HG02610 (cell line): ENCODE measurements at regions not wholly inside any gene's neighbourhood (a gene's known extent, or its start where the extent isn't known, plus 50 kb on each side); places are given as distances from the start of the nearest gene placed in this dataset.
"Not testable (repeated sequence)": the region's sequence is repeated elsewhere in the genome, so short reads cannot be mapped to it uniquely, and the experiment has no call there.

Experiments used
- ATAC-seq: cut with Tn5 transposase; IDR thresholded peaks from one replicate; pipeline ENCODE4 v1.9.1; 2021; ENCODE audit warnings: mild to moderate bottlenecking, moderate library complexity; ENCODE audit not compliant: unreplicated experiment

DNA sequence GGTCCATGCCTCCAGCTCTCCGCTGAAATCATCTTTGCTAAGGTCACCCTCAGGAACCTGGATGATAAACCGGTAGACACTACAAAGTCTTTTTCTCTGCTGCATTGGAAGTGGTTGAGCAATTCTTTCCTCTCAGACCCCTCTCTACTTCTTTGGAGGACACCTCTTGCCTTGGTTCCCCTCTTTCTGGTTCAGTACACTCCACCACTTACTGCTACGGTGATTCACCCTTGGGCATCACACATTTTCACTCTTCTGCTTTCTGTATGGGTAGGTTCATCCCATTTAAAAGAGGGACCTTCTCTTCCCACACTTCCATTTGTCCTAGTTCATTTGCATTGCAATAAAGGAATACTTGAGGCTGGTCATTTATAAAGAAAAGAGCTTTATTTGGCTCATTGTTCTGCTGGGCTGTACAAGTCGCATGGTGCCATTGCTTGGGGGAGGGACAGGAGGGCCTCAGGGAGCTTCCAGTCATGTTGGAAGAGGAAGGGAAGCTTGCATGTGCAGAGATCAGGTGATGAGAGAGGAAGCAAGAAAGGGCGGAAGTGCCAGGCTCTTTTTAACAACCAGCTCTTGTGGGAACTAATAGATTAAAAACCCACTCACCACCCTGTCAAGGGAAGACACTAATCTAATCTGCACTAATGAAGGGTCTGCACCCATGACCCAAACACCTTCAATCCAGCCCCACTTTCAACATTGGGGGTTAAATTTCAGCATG is 149.7 kb upstream of the TMEM170B start:
- no peak for ATAC-seq

- no peak for ATAC-seq
These were observed 150.8 kb upstream of the TMEM170B start for GRCh38 chr6:11386726-11387125.

GRCh38 chr6:11386323-11386722 is 151.2 kb upstream of the TMEM170B start:
- peak; percentile 49 for ATAC-seq

- no peak for ATAC-seq
These were observed 152.3 kb upstream of the NEDD9 start for GRCh38 chr6:11384531-11385309.

DNA sequence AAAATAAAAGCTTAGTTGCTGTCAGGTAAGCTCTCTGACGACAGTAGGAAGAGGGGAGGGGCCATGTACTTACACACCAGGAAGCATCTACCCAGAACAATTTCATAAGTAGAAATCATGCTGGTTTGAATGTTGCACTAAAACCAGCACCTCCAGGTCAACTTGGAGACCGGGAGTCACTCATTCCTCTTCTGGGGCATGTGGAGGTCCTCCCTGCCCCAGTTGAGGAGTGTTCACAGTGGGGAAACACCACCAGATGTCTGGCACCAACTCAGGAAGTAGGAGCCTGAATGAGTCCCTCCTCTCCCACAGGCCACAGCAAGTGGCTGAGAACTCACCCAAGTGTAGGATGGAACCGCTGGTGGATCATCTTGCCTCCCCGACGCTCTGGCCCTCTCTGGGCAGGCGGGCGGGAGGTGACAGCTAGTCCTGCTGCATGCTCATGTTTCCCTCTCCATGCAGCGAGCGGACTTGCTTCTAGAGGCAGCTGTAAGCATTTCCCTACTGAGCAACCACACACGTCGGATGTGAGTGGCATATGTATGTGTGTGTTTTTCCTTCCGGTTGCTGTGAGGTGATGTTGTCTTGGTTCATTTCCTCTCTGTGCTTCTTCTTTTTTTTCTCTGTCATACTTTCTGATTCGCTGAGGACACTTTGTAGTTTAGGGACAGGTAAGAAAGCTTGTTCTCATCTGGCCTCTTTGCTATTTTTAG is 149.5 kb upstream of the NEDD9 start:
- ATAC-seq: peak; percentile 79

DNA sequence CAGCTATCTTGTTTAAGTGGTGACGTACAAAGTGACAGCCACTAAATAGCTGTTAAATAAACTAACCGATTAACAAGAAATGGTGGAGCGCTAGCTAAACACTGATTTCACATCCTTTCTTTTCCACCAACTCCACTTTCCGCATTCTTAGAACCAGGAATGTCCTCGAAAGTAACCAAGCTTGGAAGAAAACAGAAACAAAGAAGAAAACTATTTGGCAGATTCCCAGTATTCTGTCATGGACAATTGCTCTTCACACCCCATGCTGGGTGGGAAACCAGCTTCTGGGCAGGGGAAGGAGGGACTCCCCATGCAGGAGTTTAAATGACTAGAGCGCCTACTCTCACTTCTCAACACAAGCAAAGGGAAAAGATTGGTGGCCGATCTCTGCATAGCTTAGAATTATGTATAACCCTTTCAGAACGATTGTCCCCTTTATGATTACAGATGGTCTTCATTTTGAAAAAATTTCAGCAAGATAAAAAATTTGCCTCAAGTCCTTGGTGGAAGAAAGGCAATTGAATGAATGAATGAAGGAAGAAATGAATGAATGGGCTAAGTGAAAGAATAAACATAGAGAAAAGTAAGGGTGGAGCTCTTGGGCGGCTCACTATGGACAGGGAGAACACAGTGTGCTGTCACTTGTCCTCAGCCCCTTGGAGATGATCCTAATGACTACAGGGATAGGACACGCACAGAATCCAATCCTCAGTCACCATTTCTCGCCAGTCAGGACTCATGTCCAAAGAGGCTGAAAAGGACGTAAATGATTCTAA is 148.7 kb upstream of the NEDD9 start:
- peak; percentile 20 for ATAC-seq

DNA sequence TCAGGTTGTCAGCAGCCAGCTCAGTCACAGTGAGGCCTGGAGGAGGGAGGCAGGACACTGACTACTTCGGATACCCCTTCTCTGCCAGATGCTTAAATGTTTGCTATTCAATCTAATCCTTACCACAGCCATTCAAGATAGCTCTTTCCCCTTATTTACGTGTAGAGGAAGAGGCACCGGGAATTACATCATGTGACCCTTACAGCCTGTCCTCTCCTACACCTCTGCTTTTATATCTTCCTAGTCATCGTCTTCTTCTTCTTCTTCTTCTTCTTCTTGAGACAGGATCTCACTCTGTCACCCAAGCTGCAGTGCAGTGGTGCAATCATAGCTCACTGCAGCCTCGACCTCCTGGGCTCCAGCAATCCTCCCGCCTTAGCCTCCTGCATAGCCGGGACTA is 148.1 kb upstream of the NEDD9 start:
- no peak for ATAC-seq

GRCh38 chr6:11379805-11380204 is 147.3 kb upstream of the NEDD9 start:
- no peak for ATAC-seq

GRCh38 chr6:11378639-11379038 is 146.2 kb upstream of the NEDD9 start:
- ATAC-seq: no peak

DNA sequence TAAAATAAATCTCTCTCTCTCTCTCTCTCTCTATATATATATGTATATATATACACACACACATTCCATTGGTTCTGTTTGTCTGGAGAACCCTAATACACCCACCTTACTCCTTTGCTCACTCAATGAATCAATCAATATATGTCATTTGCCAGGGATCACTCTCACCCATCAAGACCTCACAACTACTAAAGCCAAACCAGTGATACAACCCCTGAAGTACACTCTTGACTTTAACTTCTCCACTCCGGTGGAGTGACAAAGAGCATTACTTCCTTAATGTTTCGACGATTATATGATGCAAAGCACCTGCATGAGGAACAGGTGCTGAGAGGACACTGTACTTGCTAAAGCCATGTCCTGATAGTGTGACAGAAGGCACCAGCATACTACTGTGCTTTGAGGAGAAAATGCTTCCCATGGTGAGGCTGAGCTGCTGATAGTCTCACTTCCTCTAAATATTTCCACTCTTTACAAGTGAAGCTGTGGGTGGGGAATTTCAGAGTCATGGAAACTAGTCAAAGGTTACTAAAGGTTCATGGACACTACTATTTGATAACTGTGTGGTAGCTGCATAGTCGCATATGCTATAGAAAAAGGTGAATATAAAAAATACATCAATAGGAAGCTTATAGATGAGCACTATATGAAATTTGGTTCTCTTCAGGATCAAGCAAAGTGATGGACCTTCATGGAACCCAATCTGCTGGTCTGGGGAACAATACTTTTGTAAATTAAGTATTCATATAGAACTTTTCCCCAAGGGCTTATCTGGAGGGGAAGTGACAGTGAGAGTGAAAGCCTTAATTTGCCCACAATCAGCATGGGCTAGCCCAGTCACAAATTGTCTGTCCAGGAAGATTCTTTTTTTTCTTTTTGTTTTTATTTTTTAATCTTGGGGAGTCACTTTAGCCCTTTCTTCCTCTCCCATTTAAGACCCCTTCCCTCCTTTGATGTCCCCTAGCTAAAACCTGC is 141.9 kb upstream of the NEDD9 start:
- peak; percentile 87 for ATAC-seq

DNA sequence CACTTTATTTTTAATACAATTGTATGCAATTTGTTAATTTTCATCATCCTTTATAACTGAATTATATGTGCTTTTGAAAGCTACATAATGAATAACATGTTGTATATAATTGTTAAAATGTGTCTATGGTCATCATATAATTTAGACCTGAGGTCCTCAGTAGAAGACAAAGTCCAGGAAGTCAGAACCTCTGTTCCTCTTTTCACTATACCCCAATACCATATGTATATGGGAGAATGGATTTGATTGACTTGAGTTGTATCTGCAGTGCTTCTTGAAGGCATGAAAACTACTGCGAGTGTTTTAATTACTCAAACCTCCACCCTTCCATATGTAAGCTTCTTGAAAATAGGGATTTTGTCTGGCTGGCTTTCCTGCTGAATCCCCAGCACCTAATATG is 140.7 kb upstream of the NEDD9 start:
- ATAC-seq: no peak

DNA sequence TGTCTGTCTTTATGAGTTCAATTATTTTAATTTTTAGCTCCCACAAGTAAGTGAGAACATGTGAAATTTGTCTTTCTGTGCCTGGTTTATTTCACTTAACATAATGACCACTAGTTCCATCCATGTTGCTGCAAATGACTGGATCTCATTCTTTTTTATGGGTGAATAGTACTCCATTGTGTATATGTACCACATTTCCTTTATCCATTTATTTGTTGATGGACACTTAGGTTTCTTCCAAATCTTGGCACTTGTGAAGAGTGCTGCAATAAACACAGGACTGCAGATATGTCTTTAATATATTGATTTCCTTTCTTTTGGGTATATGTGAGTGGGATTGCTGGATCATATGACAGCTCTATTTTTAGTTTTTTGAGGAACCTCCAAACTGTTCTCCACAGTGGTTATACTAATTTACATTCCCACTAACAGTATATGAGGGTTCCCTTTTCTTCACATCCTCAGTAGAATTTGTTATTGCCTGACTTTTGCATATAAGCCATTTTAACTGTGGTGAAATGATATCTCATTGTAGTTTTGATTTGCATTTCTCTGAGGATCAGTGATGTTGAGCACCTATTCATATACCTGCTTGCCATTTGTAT is 139.8 kb upstream of the NEDD9 start:
- not testable (repeated sequence) for ATAC-seq

GRCh38 chr6:11370191-11371018 is 137.9 kb upstream of the NEDD9 start:
- no peak for ATAC-seq

DNA sequence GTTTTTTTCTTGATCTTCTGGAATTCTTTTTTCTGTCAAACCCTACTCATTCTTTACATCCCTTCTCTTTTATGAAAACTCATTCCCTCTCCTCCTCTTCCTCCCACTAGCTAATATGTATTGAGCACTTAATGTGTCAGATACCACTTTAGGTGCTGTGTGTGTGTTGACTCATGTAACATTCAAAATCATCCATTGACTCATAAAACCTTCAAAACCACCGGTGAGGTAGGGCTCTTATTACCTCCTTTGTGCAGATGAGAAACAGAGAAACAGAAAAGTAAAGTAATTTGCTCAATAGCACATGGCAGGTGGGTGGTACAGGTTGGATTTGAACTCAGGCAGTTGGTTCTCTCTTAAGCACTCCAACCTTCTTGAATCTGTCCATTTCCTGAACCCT is 136.3 kb upstream of the NEDD9 start:
- peak; percentile 52 for ATAC-seq

DNA sequence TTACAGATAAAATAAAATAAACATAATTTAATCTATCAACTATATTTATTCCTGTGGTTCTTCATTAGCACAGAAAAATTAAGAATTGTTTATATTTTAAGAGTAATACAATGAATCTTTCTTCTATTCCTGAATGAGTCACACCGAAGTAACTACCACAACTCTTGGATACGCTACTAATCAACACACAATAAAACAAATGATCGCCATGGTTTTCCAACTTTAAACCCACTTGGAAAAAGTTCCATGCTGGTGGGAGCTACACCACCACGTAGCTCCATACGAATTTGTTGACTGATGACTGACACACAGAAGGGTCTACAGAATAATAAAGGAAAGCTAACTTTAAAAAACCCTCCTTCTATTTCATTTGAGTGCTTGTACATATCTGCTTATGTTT is 135.8 kb upstream of the NEDD9 start:
- no peak for ATAC-seq

GRCh38 chr6:11367638-11368199 is 135.3 kb upstream of the NEDD9 start:
- ATAC-seq: no peak

DNA sequence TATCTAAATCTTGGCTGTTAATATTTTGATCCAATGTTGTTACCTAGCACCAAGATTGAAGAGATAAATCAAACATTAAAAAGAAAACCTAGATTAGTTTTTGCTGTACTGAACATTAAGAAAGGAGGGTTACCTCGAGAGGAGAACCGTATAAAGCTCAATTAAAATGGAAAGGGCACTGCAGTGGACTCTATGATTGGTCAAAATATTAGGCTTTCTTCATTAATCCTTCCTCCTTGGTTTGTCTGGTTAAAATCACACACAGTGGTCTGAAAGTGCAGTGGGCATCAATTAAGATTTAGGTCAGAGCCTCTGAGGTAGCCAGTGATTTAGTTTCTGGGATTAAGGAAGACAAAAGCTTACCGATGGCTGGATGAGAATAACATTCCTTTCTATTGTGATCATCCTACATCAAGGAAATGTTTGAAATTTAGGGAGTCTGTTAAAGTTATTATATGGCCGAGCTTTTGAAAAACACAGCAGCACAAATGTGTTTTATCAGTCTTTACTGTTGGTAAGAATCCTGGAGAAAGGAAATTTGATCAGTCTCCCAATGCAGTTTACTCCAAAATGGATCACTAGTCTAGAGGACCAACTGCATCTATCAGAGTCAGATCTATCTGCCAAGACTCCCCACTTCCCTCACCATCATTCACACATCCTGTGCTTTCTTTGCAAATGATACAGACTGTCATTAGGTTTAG is 134.6 kb upstream of the NEDD9 start:
- ATAC-seq: no peak
